Suprapubic skin (tissue), 4 donors: ENCODE measurements at regions not wholly inside any gene's neighbourhood (a gene's known extent, or its start where the extent isn't known, plus 50 kb on each side); places are given as distances from the start of the nearest gene placed in this dataset.

ENCODE experiments used
- DNase-seq, 2 donors: peaks; one replicate each; pipeline ENCODE4 v3.0.0-alpha.2; 2019; ENCODE audit warnings: low spot score in 2 of 2
- H3K27ac ChIP-seq: fragments of 200-600 bp; sonication (generic); one replicate; pipeline ENCODE4 v1.5.1; 2019
- H3K27me3 ChIP-seq: fragments of 200-600 bp; sonication (generic); one replicate; pipeline ENCODE4 v1.5.1; 2019
- H3K36me3 ChIP-seq: fragments of 200-600 bp; sonication (generic); one replicate; pipeline ENCODE4 v1.5.1; 2019
- H3K4me1 ChIP-seq: fragments of 200-600 bp; sonication (generic); one replicate; pipeline ENCODE4 v1.5.1; 2019
- H3K4me3 ChIP-seq: fragments of 200-600 bp; sonication (generic); one replicate; pipeline ENCODE4 v1.5.1; 2019; ENCODE audit warnings: mild to moderate bottlenecking
- H3K9me3 ChIP-seq: fragments of 200-600 bp; sonication (generic); one replicate; pipeline ENCODE4 v1.5.1; 2019
- CTCF ChIP-seq, 2 donors: fragments of 200-600 bp in 1 of 2; fragments of 450-650 bp in 1 of 2; sonication (generic) in 1 of 2; IDR thresholded peaks; one replicate each; pipeline ENCODE4 v1.5.1; 2016 to 2019; ENCODE audit warnings: antibody characterized with exemption in 2 of 2, mild to moderate bottlenecking in 1 of 2, moderate library complexity in 1 of 2
- EP300 ChIP-seq: sonication (generic); formaldehyde crosslinking; IDR thresholded peaks from one replicate; pipeline ENCODE4 v1.6.1; 2017; ENCODE audit warnings: antibody characterized with exemption
- POLR2A ChIP-seq, 2 donors: fragments of 450-650 bp; IDR thresholded peaks; one replicate each; pipeline ENCODE4 v1.6.1; 2017; ENCODE audit warnings: antibody characterized with exemption in 2 of 2, mild to moderate bottlenecking in 2 of 2, moderate library complexity in 2 of 2
- POLR2AphosphoS5 ChIP-seq, 3 donors: sonication (generic); formaldehyde crosslinking; IDR thresholded peaks; one replicate each; pipeline ENCODE4 v1.6.1; 2017; ENCODE audit warnings: antibody characterized with exemption in 3 of 3
- WGBS: methylation state at CpG from one replicate; pipeline ENCODE4 v1.1.5; 2018; 5-methylcytosine and 5-hydroxymethylcytosine counted together

DNA sequence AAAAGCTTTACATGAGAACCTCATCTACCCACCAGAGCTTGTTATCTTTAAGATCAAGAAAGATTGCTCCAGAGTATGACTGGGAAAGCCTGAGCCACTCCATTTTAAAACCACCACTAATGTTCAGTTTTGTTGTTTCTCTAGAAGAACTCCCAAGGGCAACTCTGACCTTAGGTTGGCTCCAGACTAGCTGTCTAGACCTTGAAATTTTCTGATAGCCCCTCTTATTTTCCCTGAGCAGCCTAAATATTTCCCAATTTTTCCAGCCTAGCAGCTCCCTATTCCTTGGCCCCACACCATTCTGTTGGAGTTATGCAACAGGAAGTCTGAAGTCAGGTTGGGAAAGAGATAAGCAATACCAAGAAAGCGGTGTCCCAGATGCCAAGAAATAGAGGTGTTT lies 84.6 kb upstream of the TCF21 start:
- TF ChIP-seq CTCF (IDR thresholded peaks at IDR 0.05) = no peak
- no peak for TF ChIP-seq POLR2AphosphoS5 (IDR thresholded peaks at IDR 0.05)
- TF ChIP-seq EP300 = no peak
- no peak for TF ChIP-seq POLR2A (IDR thresholded peaks at IDR 0.05)
- no peaks in the 10 kb centered on the region for H3K36me3 ChIP-seq
- DNase-seq = no peak
- H3K4me1 ChIP-seq = no peaks in the 10 kb centered on the region
- 86% methylated on average over 1 of the region's 1 CpG for WGBS
- no peaks in the 10 kb centered on the region for H3K27me3 ChIP-seq
- H3K4me3 ChIP-seq = no peak overlapping the region
- no peak overlapping the region for H3K27ac ChIP-seq
- no peaks in the 10 kb centered on the region for H3K9me3 ChIP-seq

DNA sequence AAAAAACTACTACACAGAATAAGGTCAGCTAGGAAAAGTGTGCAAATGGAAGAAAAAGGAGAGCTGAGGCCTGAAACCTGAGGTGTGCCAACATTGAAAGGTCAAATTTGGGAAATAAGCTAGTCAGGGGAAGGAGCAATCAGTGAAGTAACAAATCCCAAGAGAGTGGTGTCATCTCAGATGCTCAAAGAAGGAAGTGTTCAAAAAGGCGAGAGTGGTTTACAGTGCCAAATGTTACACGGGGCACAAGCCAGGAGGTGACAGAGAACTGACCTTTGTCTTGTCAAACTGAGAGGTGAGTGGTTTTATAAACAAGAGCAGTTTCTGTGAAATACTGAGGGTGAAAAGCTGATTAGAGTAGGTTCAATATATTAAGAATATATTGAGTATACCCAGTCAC lies 83.0 kb upstream of the TCF21 start:
- Histone ChIP-seq H3K36me3 (no peaks in the 10 kb centered on the region), H3K27me3 (no peaks in the 10 kb centered on the region), H3K27ac (no peak overlapping the region), H3K9me3 (no peaks in the 10 kb centered on the region), H3K4me1 (no peaks in the 10 kb centered on the region), H3K4me3 (no peak overlapping the region)
- TF ChIP-seq POLR2A (IDR thresholded peaks at IDR 0.05) (no peak), CTCF (IDR thresholded peaks at IDR 0.05) (no peak), EP300 (no peak), POLR2AphosphoS5 (IDR thresholded peaks at IDR 0.05) (no peak)
- 77% methylated on average over 2 of the region's 2 CpGs for WGBS
- DNase-seq = no peak

DNA sequence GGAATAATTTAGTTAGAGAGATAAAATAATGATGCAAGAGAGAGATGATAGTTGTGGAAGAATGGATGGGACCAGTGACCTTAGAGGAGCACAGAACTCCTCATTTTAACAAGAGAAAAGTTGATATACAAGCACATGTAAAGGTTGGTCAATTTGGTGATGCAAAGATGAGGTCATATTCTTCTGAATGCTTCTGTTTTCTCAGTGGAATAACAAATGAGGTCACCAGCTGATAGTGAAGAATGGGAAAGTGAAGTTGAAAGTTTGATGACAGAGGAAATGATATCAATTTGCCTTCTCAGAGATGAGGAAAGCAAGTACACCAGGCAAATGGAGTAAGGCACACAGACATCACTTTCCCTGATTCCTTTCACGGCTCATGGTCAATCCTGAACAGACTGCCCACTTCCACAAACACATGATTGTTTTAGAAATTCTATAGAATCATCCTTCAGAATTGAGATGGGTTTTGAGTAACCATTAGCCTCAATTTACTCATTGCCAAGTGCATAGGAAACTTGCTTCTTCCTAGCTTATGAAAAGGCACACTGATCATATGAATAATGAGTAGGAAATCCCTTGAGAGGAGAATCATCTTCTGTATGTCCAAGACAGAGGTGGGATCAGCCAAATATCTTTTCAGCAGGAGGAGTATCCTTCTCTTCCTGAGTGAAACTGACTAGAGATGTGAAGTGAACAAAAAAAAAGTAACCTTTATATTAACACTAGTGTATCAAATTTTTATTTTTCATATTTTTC lies 82.4 kb upstream of the TCF21 start:
- WGBS = 85% methylated on average over 1 of the region's 1 CpG
- no peaks in the 10 kb centered on the region for H3K36me3 ChIP-seq
- no peaks in the 10 kb centered on the region for H3K9me3 ChIP-seq
- no peak overlapping the region for H3K4me3 ChIP-seq
- H3K4me1 ChIP-seq = no peaks in the 10 kb centered on the region
- no peak overlapping the region for H3K27ac ChIP-seq
- TF ChIP-seq CTCF (IDR thresholded peaks at IDR 0.05) (no peak), POLR2A (IDR thresholded peaks at IDR 0.05) (no peak), POLR2AphosphoS5 (IDR thresholded peaks at IDR 0.05) (no peak), EP300 (no peak)
- DNase-seq = no peak
- H3K27me3 ChIP-seq = no peaks in the 10 kb centered on the region

DNA sequence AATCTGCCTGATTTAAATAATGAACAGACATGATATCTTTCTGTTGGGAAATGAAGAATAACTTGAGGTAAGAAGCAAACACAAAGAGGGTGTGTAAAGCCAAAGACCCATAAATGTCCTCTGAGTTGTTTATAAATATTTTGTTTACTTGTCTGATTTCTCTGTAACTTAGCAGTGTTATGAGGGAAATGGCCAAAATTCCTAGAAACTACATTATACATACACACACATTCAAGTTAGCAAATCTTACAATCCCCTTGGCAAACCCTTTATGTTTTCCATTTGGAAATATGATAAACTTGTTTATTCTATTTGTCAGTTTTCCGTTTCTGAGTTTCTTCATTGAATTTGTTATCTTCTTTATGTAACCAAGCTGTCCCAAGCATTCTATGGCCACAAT lies 81.4 kb upstream of the TCF21 start:
- WGBS = 63% methylated on average over 1 of the region's 1 CpG
- no peaks in the 10 kb centered on the region for H3K36me3 ChIP-seq
- DNase-seq = no peak

DNA sequence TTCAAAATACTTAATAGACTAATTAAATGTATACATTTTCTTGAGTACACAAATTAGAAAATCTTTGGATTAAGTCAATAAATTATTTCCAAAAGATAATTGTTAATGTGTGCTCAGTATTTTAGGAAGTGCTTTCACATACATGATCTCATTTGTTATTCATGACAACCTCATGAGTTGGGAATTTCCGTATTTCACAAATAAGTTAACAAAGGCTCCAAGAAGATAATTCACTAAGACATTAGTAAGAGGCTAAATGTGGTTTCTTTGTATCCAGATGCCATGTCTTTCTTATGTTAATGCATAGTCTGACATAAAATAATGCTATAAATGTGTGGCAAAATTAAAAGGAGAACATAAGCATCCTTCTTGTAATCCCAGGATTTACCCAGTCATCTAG lies 79.5 kb upstream of the TCF21 start:
- Histone ChIP-seq H3K36me3 (no peaks in the 10 kb centered on the region), H3K9me3 (no peaks in the 10 kb centered on the region), H3K27ac (no peak overlapping the region), H3K4me1 (no peaks in the 10 kb centered on the region), H3K4me3 (no peak overlapping the region), H3K27me3 (no peaks in the 10 kb centered on the region)
- TF ChIP-seq EP300 (no peak), CTCF (IDR thresholded peaks at IDR 0.05) (no peak), POLR2AphosphoS5 (IDR thresholded peaks at IDR 0.05) (no peak), POLR2A (IDR thresholded peaks at IDR 0.05) (no peak)
- 55% methylated on average over 1 of the region's 1 CpG for WGBS
- no peak for DNase-seq

More for the DNA sequence above, 81.4 kb upstream of the TCF21 start:
- Histone ChIP-seq H3K9me3 (no peaks in the 10 kb centered on the region), H3K4me1 (no peaks in the 10 kb centered on the region), H3K27ac (no peak overlapping the region), H3K4me3 (no peak overlapping the region), H3K27me3 (no peaks in the 10 kb centered on the region)
- no peak for TF ChIP-seq POLR2A (IDR thresholded peaks at IDR 0.05)
- TF ChIP-seq EP300 = no peak
- no peak for TF ChIP-seq CTCF (IDR thresholded peaks at IDR 0.05)
- no peak for TF ChIP-seq POLR2AphosphoS5 (IDR thresholded peaks at IDR 0.05)
